GM23338 (cell line): ENCODE measurements at regions not wholly inside any gene's neighbourhood (a gene's known extent, or its start where the extent isn't known, plus 50 kb on each side); places are given as distances from the start of the nearest gene placed in this dataset.

ENCODE experiments used
- ATAC-seq: fragments of 200-7000 bp; cut with Tn5 transposase; 3 replicates; pipeline ENCODE4 v1.9.1; 2020
- DNase-seq: peaks from one replicate; pipeline ENCODE4 v3.0.0-alpha.2; 2015; ENCODE audit warnings: low spot score
- H2AFZ ChIP-seq: fragments of 200-600 bp; sonication (generic); 2 replicates; pipeline ENCODE4 v1.8.0; 2016; ENCODE audit warnings: antibody characterized with exemption, mild to moderate bottlenecking, moderate library complexity
- H3F3A ChIP-seq: fragments of 200-600 bp; sonication (generic); replicated peaks from 2 replicates; pipeline ENCODE4 v1.8.0; 2017; ENCODE audit warnings: antibody characterized with exemption, mixed run types, low read depth
- H3K27ac ChIP-seq: fragments of 200-600 bp; sonication (generic); 2 replicates; pipeline ENCODE4 v1.6.1; 2016; ENCODE audit warnings: low read depth
- H3K27me3 ChIP-seq: fragments of 200-600 bp; sonication (generic); 2 replicates; pipeline ENCODE4 v1.8.0; 2016; ENCODE audit warnings: mild to moderate bottlenecking, mixed run types, moderate library complexity; ENCODE audit not compliant: insufficient read depth
- H3K36me3 ChIP-seq: fragments of 200-600 bp; sonication (generic); 2 replicates; pipeline ENCODE4 v1.8.0; 2016; ENCODE audit warnings: mild to moderate bottlenecking; ENCODE audit not compliant: insufficient read depth
- H3K4me1 ChIP-seq: fragments of 200-600 bp; sonication (generic); 2 replicates; pipeline ENCODE4 v1.8.0; 2016; ENCODE audit warnings: mild to moderate bottlenecking, moderate library complexity; ENCODE audit not compliant: insufficient read depth
- H3K4me2 ChIP-seq: fragments of 200-600 bp; sonication (generic); 2 replicates; pipeline ENCODE4 v1.7.1; 2017; ENCODE audit warnings: mixed run types
- H3K4me3 ChIP-seq: fragments of 200-600 bp; sonication (generic); 2 replicates; pipeline ENCODE4 v1.6.1; 2016; ENCODE audit warnings: mixed run types
- H3K79me2 ChIP-seq: fragments of 200-600 bp; sonication (generic); replicated peaks from 2 replicates; pipeline ENCODE4 v1.8.0; 2017; ENCODE audit warnings: mild to moderate bottlenecking; ENCODE audit not compliant: insufficient read depth
- H3K9me2 ChIP-seq: fragments of 200-600 bp; sonication (generic); 2 replicates; pipeline ENCODE4 v1.8.0; 2017; ENCODE audit not compliant: insufficient read depth
- H4K20me1 ChIP-seq: fragments of 200-600 bp; sonication (generic); replicated peaks from 2 replicates; pipeline ENCODE4 v1.8.0; 2017; ENCODE audit warnings: mild to moderate bottlenecking; ENCODE audit not compliant: insufficient read depth
- H3K27ac Mint-ChIP-seq: 2 replicates; pipeline ENCODE4 v1.8.0; 2020; ENCODE audit warnings: inconsistent platforms, mild to moderate bottlenecking, moderate library complexity, mixed read lengths
- H3K27me3 Mint-ChIP-seq: 3 replicates; pipeline ENCODE4 v1.8.0; 2022; ENCODE audit warnings: low read depth, mild to moderate bottlenecking, moderate library complexity, mixed read lengths, inconsistent platforms; ENCODE audit not compliant: insufficient read depth, poor library complexity
- H3K36me3 Mint-ChIP-seq: 3 replicates; pipeline ENCODE4 v1.8.0; 2021; ENCODE audit warnings: low read depth, mild to moderate bottlenecking, inconsistent platforms, moderate library complexity, mixed read lengths
- H3K4me1 Mint-ChIP-seq: 3 replicates; pipeline ENCODE4 v1.8.0; 2020; ENCODE audit warnings: mild to moderate bottlenecking, inconsistent platforms, mixed read lengths
- H3K4me3 Mint-ChIP-seq: 3 replicates; pipeline ENCODE4 v1.8.0; 2021; ENCODE audit warnings: moderate library complexity, mild to moderate bottlenecking, inconsistent platforms, mixed read lengths
- H3K9me3 Mint-ChIP-seq: 3 replicates; pipeline ENCODE4 v1.8.0; 2020; ENCODE audit warnings: moderate library complexity, mild to moderate bottlenecking, inconsistent platforms, mixed read lengths
- EZH2 ChIP-seq: fragments of 200-600 bp; sonication (generic); IDR thresholded peaks from one replicate; pipeline ENCODE4 v1.8.0; 2017; ENCODE audit warnings: antibody characterized with exemption, mild to moderate bottlenecking, low read depth; ENCODE audit not compliant: unreplicated experiment
- JUNB ChIP-seq: IDR thresholded peaks from one replicate; pipeline ENCODE4 v1.6.1; 2016; ENCODE audit warnings: antibody characterized with exemption; ENCODE audit not compliant: unreplicated experiment
- NANOG ChIP-seq: IDR thresholded peaks from 2 replicates; pipeline ENCODE4 v1.6.1; 2016; ENCODE audit warnings: antibody characterized with exemption, borderline replicate concordance
- POLR2AphosphoS5 ChIP-seq: IDR thresholded peaks from 2 replicates; pipeline ENCODE4 v1.6.1; 2016; ENCODE audit warnings: antibody characterized with exemption, low read depth
- ZNF114 ChIP-seq: fragments of 250-450 bp; sonication (Bioruptor Pico); IDR thresholded peaks from 2 replicates; pipeline ENCODE4 v1.5.0; 2020; ENCODE audit warnings: mild to moderate bottlenecking, moderate library complexity
- ZNF331 ChIP-seq: fragments of 250-450 bp; sonication (Bioruptor Pico); IDR thresholded peaks from 2 replicates; pipeline ENCODE4 v1.5.0; 2020; ENCODE audit warnings: low read depth, mild to moderate bottlenecking, moderate library complexity
- TF ChIP-seq, protein P1 (sequence below): fragments of 250-450 bp; sonication (Bioruptor Pico); IDR thresholded peaks from 2 replicates; pipeline ENCODE4 v1.5.0; 2020; ENCODE audit warnings: mild to moderate bottlenecking, moderate library complexity
- TF ChIP-seq, protein P2 (sequence below), 2 experiments: fragments of 200-600 bp in 1 of 2; sonication (generic) in 1 of 2; conservative IDR thresholded peaks; 2 replicates each; pipeline versions ENCODE4 v1.5.1 to v1.6.1; 2016 to 2017; ENCODE audit warnings: antibody characterized with exemption in 2 of 2, low read depth in 2 of 2, mild to moderate bottlenecking in 2 of 2, moderate library complexity in 1 of 2

GRCh38 chr5:8577792-8578191, 708.8 kb downstream of the MTRR start (continued):
- TF ChIP-seq, protein P1, sequence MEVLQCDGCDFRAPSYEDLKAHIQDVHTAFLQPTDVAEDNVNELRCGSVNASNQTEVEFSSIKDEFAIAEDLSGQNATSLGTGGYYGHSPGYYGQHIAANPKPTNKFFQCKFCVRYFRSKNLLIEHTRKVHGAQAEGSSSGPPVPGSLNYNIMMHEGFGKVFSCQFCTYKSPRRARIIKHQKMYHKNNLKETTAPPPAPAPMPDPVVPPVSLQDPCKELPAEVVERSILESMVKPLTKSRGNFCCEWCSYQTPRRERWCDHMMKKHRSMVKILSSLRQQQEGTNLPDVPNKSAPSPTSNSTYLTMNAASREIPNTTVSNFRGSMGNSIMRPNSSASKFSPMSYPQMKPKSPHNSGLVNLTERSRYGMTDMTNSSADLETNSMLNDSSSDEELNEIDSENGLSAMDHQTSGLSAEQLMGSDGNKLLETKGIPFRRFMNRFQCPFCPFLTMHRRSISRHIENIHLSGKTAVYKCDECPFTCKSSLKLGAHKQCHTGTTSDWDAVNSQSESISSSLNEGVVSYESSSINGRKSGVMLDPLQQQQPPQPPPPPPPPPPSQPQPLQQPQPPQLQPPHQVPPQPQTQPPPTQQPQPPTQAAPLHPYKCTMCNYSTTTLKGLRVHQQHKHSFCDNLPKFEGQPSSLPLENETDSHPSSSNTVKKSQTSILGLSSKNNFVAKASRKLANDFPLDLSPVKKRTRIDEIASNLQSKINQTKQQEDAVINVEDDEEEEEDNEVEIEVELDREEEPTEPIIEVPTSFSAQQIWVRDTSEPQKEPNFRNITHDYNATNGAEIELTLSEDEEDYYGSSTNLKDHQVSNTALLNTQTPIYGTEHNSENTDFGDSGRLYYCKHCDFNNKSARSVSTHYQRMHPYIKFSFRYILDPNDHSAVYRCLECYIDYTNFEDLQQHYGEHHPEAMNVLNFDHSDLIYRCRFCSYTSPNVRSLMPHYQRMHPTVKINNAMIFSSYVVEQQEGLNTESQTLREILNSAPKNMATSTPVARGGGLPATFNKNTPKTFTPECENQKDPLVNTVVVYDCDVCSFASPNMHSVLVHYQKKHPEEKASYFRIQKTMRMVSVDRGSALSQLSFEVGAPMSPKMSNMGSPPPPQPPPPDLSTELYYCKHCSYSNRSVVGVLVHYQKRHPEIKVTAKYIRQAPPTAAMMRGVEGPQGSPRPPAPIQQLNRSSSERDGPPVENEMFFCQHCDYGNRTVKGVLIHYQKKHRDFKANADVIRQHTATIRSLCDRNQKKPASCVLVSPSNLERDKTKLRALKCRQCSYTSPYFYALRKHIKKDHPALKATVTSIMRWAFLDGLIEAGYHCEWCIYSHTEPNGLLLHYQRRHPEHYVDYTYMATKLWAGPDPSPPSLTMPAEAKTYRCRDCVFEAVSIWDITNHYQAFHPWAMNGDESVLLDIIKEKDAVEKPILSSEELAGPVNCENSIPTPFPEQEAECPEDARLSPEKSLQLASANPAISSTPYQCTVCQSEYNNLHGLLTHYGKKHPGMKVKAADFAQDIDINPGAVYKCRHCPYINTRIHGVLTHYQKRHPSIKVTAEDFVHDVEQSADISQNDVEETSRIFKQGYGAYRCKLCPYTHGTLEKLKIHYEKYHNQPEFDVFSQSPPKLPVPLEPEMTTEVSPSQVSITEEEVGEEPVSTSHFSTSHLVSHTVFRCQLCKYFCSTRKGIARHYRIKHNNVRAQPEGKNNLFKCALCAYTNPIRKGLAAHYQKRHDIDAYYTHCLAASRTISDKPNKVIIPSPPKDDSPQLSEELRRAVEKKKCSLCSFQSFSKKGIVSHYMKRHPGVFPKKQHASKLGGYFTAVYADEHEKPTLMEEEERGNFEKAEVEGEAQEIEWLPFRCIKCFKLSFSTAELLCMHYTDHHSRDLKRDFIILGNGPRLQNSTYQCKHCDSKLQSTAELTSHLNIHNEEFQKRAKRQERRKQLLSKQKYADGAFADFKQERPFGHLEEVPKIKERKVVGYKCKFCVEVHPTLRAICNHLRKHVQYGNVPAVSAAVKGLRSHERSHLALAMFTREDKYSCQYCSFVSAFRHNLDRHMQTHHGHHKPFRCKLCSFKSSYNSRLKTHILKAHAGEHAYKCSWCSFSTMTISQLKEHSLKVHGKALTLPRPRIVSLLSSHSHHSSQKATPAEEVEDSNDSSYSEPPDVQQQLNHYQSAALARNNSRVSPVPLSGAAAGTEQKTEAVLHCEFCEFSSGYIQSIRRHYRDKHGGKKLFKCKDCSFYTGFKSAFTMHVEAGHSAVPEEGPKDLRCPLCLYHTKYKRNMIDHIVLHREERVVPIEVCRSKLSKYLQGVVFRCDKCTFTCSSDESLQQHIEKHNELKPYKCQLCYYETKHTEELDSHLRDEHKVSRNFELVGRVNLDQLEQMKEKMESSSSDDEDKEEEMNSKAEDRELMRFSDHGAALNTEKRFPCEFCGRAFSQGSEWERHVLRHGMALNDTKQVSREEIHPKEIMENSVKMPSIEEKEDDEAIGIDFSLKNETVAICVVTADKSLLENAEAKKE (CRISPR knock-in tag): no peak
- TF ChIP-seq NANOG: no peak
- TF ChIP-seq EZH2: no peak
- no peak for TF ChIP-seq ZNF114 (CRISPR knock-in tag)

- Histone ChIP-seq H3K27me3 (no peaks in the 10 kb centered on the region), H3F3A (no peaks in the 10 kb centered on the region), H3K79me2 (no peaks in the 10 kb centered on the region), H3K4me3 (no peak overlapping the region), H3K27ac (no peak overlapping the region), H3K4me1 (no peaks in the 10 kb centered on the region), H3K4me2 (no peak overlapping the region), H3K9me2 (peaks cover under 1% of the 10 kb centered on the region; the same call in 1 of the 2 replicates), H3K36me3 (no peaks in the 10 kb centered on the region), H4K20me1 (no peaks in the 10 kb centered on the region), H2AFZ (no peak overlapping the region)
- no peaks in the 10 kb centered on the region; the same call in 2 of the 3 replicates for H3K9me3 Mint-ChIP-seq
- H3K27ac Mint-ChIP-seq: no peak overlapping the region
- no peak for DNase-seq
- H3K27me3 Mint-ChIP-seq: peaks cover 2% of the 10 kb centered on the region
- no peaks in the 10 kb centered on the region for H3K36me3 Mint-ChIP-seq
- no peak for ATAC-seq
- no peaks in the 10 kb centered on the region for H3K4me1 Mint-ChIP-seq
- no peak overlapping the region for H3K4me3 Mint-ChIP-seq
- TF ChIP-seq POLR2AphosphoS5 (no peak), JUNB (no peak), ZNF331 (CRISPR knock-in tag) (no peak)
- TF ChIP-seq, protein P1 (CRISPR knock-in tag): no peak
- TF ChIP-seq, protein P2, sequence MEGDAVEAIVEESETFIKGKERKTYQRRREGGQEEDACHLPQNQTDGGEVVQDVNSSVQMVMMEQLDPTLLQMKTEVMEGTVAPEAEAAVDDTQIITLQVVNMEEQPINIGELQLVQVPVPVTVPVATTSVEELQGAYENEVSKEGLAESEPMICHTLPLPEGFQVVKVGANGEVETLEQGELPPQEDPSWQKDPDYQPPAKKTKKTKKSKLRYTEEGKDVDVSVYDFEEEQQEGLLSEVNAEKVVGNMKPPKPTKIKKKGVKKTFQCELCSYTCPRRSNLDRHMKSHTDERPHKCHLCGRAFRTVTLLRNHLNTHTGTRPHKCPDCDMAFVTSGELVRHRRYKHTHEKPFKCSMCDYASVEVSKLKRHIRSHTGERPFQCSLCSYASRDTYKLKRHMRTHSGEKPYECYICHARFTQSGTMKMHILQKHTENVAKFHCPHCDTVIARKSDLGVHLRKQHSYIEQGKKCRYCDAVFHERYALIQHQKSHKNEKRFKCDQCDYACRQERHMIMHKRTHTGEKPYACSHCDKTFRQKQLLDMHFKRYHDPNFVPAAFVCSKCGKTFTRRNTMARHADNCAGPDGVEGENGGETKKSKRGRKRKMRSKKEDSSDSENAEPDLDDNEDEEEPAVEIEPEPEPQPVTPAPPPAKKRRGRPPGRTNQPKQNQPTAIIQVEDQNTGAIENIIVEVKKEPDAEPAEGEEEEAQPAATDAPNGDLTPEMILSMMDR (conservative IDR thresholded peaks at IDR 0.05; ENCODE audit: low read depth in 2 of 2): no peak
These were observed 711.4 kb downstream of the MTRR start for GRCh38 chr5:8580298-8580697.
